ENCODE measurements at regions not wholly inside any gene's neighbourhood (a gene's known extent, or its start where the extent isn't known, plus 50 kb on each side); places are given as distances from the start of the nearest gene placed in this dataset.

- intact Hi-C loops (cut with micrococcal nuclease) = no loop called here
- 0% methylated on average over 5 of the region's 5 CpGs for WGBS (ENCODE audit: insufficient coverage, low coverage, missing lambda C conversion rate)
Observed at GRCh38 chr14:35999294-35999693, 173.2 kb downstream of the BRMS1L start.

More at GRCh38 chr14:35999294-35999693, 173.2 kb downstream of the BRMS1L start:
- H3K4me1 ChIP-seq (replicated peaks in 1 of 2; ENCODE audit: control insufficient read depth in 2 of 2, insufficient read depth in 2 of 2, low read length in 2 of 2) = no peaks in the 10 kb centered on the region
- H3K27ac ChIP-seq (ENCODE audit: extremely low read depth, low read depth, low read length) = no peak overlapping the region
- H3K9me1 ChIP-seq (ENCODE audit: control insufficient read depth, insufficient read depth, low read length) = no peaks in the 10 kb centered on the region
- ATAC-seq (no peak), FAIRE-seq (no peak), DNase-seq (ENCODE audit: extremely low read depth in 1 of 4, low spot score in 3 of 4) (no peak)
- no peak overlapping the region for H3K9ac ChIP-seq (ENCODE audit: insufficient read depth in 1 of 2, low read depth in 2 of 2, low read length in 2 of 2)
- no peaks in the 10 kb centered on the region; the same call in 1 of the 2 replicates for H4K20me1 ChIP-seq (replicated peaks; ENCODE audit: control insufficient read depth, insufficient read depth, low read length)
- no TSS peak for BruUV-seq (replicated peaks)
- no peaks in the 10 kb centered on the region for H3K36me3 ChIP-seq (ENCODE audit: control insufficient read depth, insufficient read depth, low read length)
- POLR2A ChIA-PET = no interaction called here
- H3K4me3 ChIP-seq = no peak overlapping the region
- no peaks in the 10 kb centered on the region for H3K9me3 ChIP-seq (replicated peaks; ENCODE audit: control insufficient read depth, insufficient read depth, low read depth, low read length)
- in situ Hi-C loops (cut with MboI) = no loop called here
- CTCF ChIA-PET (ENCODE audit: low intra/inter-chr PET ratio) = no interaction called here
- H3K4me2 ChIP-seq (ENCODE audit: insufficient read depth, low read length) = no peak overlapping the region
- no peaks in the 10 kb centered on the region for H3K79me2 ChIP-seq (ENCODE audit: control insufficient read depth, insufficient read depth, low read length)
- H3K27me3 ChIP-seq (ENCODE audit: control insufficient read depth in 2 of 2, insufficient read depth in 2 of 2, low read length in 2 of 2) = peaks cover 2 to 13% of the 10 kb centered on the region in 2 experiments; a peak in 3 of 5 replicates
- H2AFZ ChIP-seq (ENCODE audit: low read depth, low read length) = no peak overlapping the region
- TF ChIP-seq ZNF146 (CRISPR knock-in tag; IDR thresholded peaks at IDR 0.05; ENCODE audit: unreplicated experiment) (no peak), U2AF2 (optimal IDR thresholded peaks at IDR 0.05; ENCODE audit: low read depth, low read length) (no peak), ZNF143 (CRISPR knock-in tag; IDR thresholded peaks at IDR 0.05) (no peak), ZNF584 (CRISPR knock-in tag; IDR thresholded peaks at IDR 0.05; ENCODE audit: low read depth) (no peak), ATF3 (IDR thresholded peaks at IDR 0.05) (no peak), ATF3 (CRISPR knock-in tag; conservative IDR thresholded peaks at IDR 0.05) (no peak), SMARCA4 (IDR thresholded peaks at IDR 0.05) (no peak), PTBP1 (IDR thresholded peaks at IDR 0.05; ENCODE audit: low read depth, low read length) (no peak), ZNF274 (IDR thresholded peaks at IDR 0.05; ENCODE audit: borderline replicate concordance, low read depth, low read length) (no peak), E2F3 (CRISPR knock-in tag; IDR thresholded peaks at IDR 0.05) (no peak), TRIM25 (IDR thresholded peaks at IDR 0.05; ENCODE audit: borderline replicate concordance) (no peak), ZSCAN29 (IDR thresholded peaks at IDR 0.05) (no peak)

Data from K562 (cell line).